H9 (cell line): ENCODE measurements at regions not wholly inside any gene's neighbourhood (a gene's known extent, or its start where the extent isn't known, plus 50 kb on each side); places are given as distances from the start of the nearest gene placed in this dataset.

Source experiments
- DNase-seq: peaks from one replicate; pipeline ENCODE4 v3.0.0-alpha.2; 2017
- H2AFZ ChIP-seq: one replicate; pipeline ENCODE4 v1.6.1; 2013; ENCODE audit warnings: mild to moderate bottlenecking, low read length, control low read depth, moderate library complexity
- H2AK5ac ChIP-seq: 2 replicates; pipeline ENCODE4 v1.6.1; 2013; ENCODE audit warnings: low read length, control low read depth, mixed read lengths; ENCODE audit not compliant: insufficient read length
- H2BK120ac ChIP-seq: one replicate; pipeline ENCODE4 v1.6.1; 2013; ENCODE audit warnings: low read depth, mild to moderate bottlenecking, low read length, control low read depth, inconsistent platforms; ENCODE audit not compliant: poor library complexity, severe bottlenecking
- H2BK12ac ChIP-seq: 2 replicates; pipeline ENCODE4 v1.6.1; 2013; ENCODE audit warnings: low read length, control low read depth, mixed read lengths, low read depth; ENCODE audit not compliant: insufficient read length
- H2BK15ac ChIP-seq: 2 replicates; pipeline ENCODE4 v1.6.1; 2013; ENCODE audit warnings: low read depth, low read length, control low read depth
- H2BK20ac ChIP-seq: one replicate; pipeline ENCODE4 v1.6.1; 2013; ENCODE audit warnings: low read depth, mild to moderate bottlenecking, low read length, control low read depth, inconsistent platforms; ENCODE audit not compliant: poor library complexity, severe bottlenecking
- H2BK5ac ChIP-seq: 2 replicates; pipeline ENCODE4 v1.6.1; 2013; ENCODE audit warnings: low read length, control low read depth, mixed read lengths; ENCODE audit not compliant: insufficient read length
- H3K14ac ChIP-seq: 2 replicates; pipeline ENCODE4 v1.6.1; 2013; ENCODE audit warnings: low read length, control low read depth; ENCODE audit not compliant: insufficient read depth
- H3K18ac ChIP-seq: 2 replicates; pipeline ENCODE4 v1.6.1; 2013; ENCODE audit warnings: low read depth, mild to moderate bottlenecking, mixed read lengths, low read length, control low read depth; ENCODE audit not compliant: insufficient read length
- H3K23ac ChIP-seq: 2 replicates; pipeline ENCODE4 v1.6.1; 2013; ENCODE audit warnings: low read length, control low read depth, mixed read lengths, low read depth; ENCODE audit not compliant: insufficient read length
- H3K23me2 ChIP-seq: 2 replicates; pipeline ENCODE4 v1.6.1; 2013; ENCODE audit warnings: low read depth, mild to moderate bottlenecking, mixed read lengths, low read length, control low read depth; ENCODE audit not compliant: insufficient read length, poor library complexity, severe bottlenecking
- H3K27ac ChIP-seq: 2 replicates; pipeline ENCODE4 v1.5.1; 2013; ENCODE audit warnings: low read length, control low read depth, mixed read lengths, low read depth; ENCODE audit not compliant: insufficient read length
- H3K27me3 ChIP-seq: 2 replicates; pipeline ENCODE4 v1.6.1; 2013; ENCODE audit warnings: low read length, control low read depth, inconsistent platforms; ENCODE audit not compliant: insufficient read depth
- H3K4ac ChIP-seq: 2 replicates; pipeline ENCODE4 v1.6.1; 2013; ENCODE audit warnings: low read depth, mild to moderate bottlenecking, control low read depth, inconsistent platforms, low read length, moderate library complexity
- H3K4me1 ChIP-seq: 2 replicates; pipeline ENCODE4 v1.6.1; 2013; ENCODE audit warnings: low read length, control low read depth, inconsistent platforms; ENCODE audit not compliant: insufficient read depth
- H3K4me2 ChIP-seq: 2 replicates; pipeline ENCODE4 v1.6.1; 2013; ENCODE audit warnings: low read length, control low read depth, mixed read lengths; ENCODE audit not compliant: insufficient read length, insufficient read depth
- H3K56ac ChIP-seq: 2 replicates; pipeline ENCODE4 v1.6.1; 2013; ENCODE audit warnings: low read depth, mild to moderate bottlenecking, mixed read lengths, low read length, control low read depth; ENCODE audit not compliant: insufficient read length
- H3K79me1 ChIP-seq: 2 replicates; pipeline ENCODE4 v1.6.1; 2013; ENCODE audit warnings: low read depth, mild to moderate bottlenecking, moderate library complexity, low read length, control low read depth, inconsistent platforms; ENCODE audit not compliant: insufficient read depth, poor library complexity, severe bottlenecking
- H3K79me2 ChIP-seq: 2 replicates; pipeline ENCODE4 v1.6.1; 2013; ENCODE audit warnings: low read length, control low read depth, inconsistent platforms; ENCODE audit not compliant: insufficient read depth
- H3K9ac ChIP-seq: 2 replicates; pipeline ENCODE4 v1.6.1; 2013; ENCODE audit warnings: low read length, control low read depth, mixed read lengths; ENCODE audit not compliant: insufficient read length; ENCODE audit errors: extremely low read depth
- H3K9me3 ChIP-seq: one replicate; pipeline ENCODE4 v1.6.1; 2013; ENCODE audit warnings: low read depth, low read length, inconsistent platforms; ENCODE audit not compliant: control insufficient read depth
- H3T11ph ChIP-seq: one replicate; pipeline ENCODE4 v1.6.1; 2013; ENCODE audit warnings: mild to moderate bottlenecking, low read length, control low read depth, inconsistent platforms
- H4K20me1 ChIP-seq: one replicate; pipeline ENCODE4 v1.6.1; 2013; ENCODE audit not compliant: control insufficient read depth, insufficient read length, insufficient read depth
- H4K5ac ChIP-seq: 2 replicates; pipeline ENCODE4 v1.6.1; 2013; ENCODE audit warnings: low read depth, mild to moderate bottlenecking, mixed read lengths, low read length, control low read depth; ENCODE audit not compliant: insufficient read length
- H4K8ac ChIP-seq: replicated peaks from 2 replicates; pipeline ENCODE4 v1.6.1; 2013; ENCODE audit warnings: low read length, control low read depth, mixed read lengths, low read depth; ENCODE audit not compliant: insufficient read length
- H4K91ac ChIP-seq: 2 replicates; pipeline ENCODE4 v1.6.1; 2013; ENCODE audit warnings: low read depth, mild to moderate bottlenecking, moderate library complexity, mixed read lengths, low read length, control low read depth; ENCODE audit not compliant: insufficient read length
- H3K27ac Mint-ChIP-seq, 3 experiments: 2 replicates in 2 of 3; 3 replicates in 1 of 3; pipeline ENCODE4 v1.8.0; 2020 to 2021; ENCODE audit warnings: mixed read lengths in 3 of 3, mild to moderate bottlenecking in 1 of 3, moderate library complexity in 1 of 3
- H3K27me3 Mint-ChIP-seq: 2 replicates; pipeline ENCODE4 v1.8.0; 2021; ENCODE audit warnings: low read depth, mild to moderate bottlenecking, moderate library complexity, mixed read lengths
- H3K36me3 Mint-ChIP-seq, 3 experiments: 2 replicates in 2 of 3; 3 replicates in 1 of 3; pipeline ENCODE4 v1.8.0; 2020 to 2021; ENCODE audit warnings: low read depth in 3 of 3, mixed read lengths in 3 of 3; ENCODE audit not compliant: insufficient read depth in 1 of 3
- H3K4me1 Mint-ChIP-seq, 2 experiments: 2 replicates each; pipeline ENCODE4 v1.8.0; 2020; ENCODE audit warnings: mixed read lengths in 2 of 2
- H3K4me3 Mint-ChIP-seq, 2 experiments: 2 replicates in 1 of 2; 3 replicates in 1 of 2; pipeline ENCODE4 v1.8.0; 2020 to 2021; ENCODE audit warnings: mild to moderate bottlenecking in 2 of 2, mixed read lengths in 2 of 2, moderate library complexity in 1 of 2
- H3K9me3 Mint-ChIP-seq, 2 experiments: 2 replicates in 1 of 2; 3 replicates in 1 of 2; pipeline ENCODE4 v1.8.0; 2020; ENCODE audit warnings: mild to moderate bottlenecking in 2 of 2, mixed read lengths in 2 of 2, moderate library complexity in 1 of 2
- CTCF ChIP-seq: fragments of 200-600 bp; sonication (generic); conservative IDR thresholded peaks from 3 replicates; pipeline ENCODE4 v1.8.0; 2021; ENCODE audit warnings: antibody characterized with exemption, mild to moderate bottlenecking
- WGBS: extraction: QIAGEN DNeasy Blood & Tissue Kit; methylation state at CpG from one replicate; pipeline ENCODE4 v1.1.7; 2013; ENCODE audit warnings: missing lambda C conversion rate, low lambda C conversion rate, mixed read lengths; ENCODE audit not compliant: insufficient read length; ENCODE audit errors: extremely low coverage; 5-methylcytosine and 5-hydroxymethylcytosine counted together

- H2BK12ac ChIP-seq: no peak overlapping the region
- no CpG with 5 or more reads among the region's 2 CpGs for WGBS
- no peak overlapping the region for H2BK5ac ChIP-seq
- Mint-ChIP-seq H3K9me3 (peaks cover 0 to 4% of the 10 kb centered on the region in 2 experiments; a peak in 3 of 5 replicates), H3K4me3 (no peak overlapping the region), H3K27me3 (no peaks in the 10 kb centered on the region), H3K36me3 (peaks cover 7 to 15% (median 10%) of the 10 kb centered on the region in 3 experiments; a peak in 6 of 7 replicates), H3K4me1 (peaks cover 18% of the 10 kb centered on the region in 2 experiments), H3K27ac (no peak overlapping the region)
- H2BK20ac ChIP-seq: no peak overlapping the region
- H3K23me2 ChIP-seq: no peaks in the 10 kb centered on the region
- H3K18ac ChIP-seq: no peak overlapping the region
- no peak overlapping the region for H4K8ac ChIP-seq
- H2BK120ac ChIP-seq: no peak overlapping the region
- no peaks in the 10 kb centered on the region for H4K20me1 ChIP-seq
- H3K14ac ChIP-seq: no peak overlapping the region
- H2AFZ ChIP-seq: no peak overlapping the region
- DNase-seq: no peak
- H3K79me1 ChIP-seq: no peaks in the 10 kb centered on the region
- no peak overlapping the region for H3K4ac ChIP-seq
- H4K91ac ChIP-seq: no peak overlapping the region
- H4K5ac ChIP-seq: no peak overlapping the region
- H3K4me1 ChIP-seq: no peaks in the 10 kb centered on the region; the same call in 1 of the 2 replicates
- H3K4me2 ChIP-seq: no peak overlapping the region
- H3K79me2 ChIP-seq: no peaks in the 10 kb centered on the region
- H3K27me3 ChIP-seq: no peaks in the 10 kb centered on the region
- no peak overlapping the region for H3K23ac ChIP-seq
- no peak overlapping the region for H3K9ac ChIP-seq
- H3K27ac ChIP-seq: no peak overlapping the region
- H3T11ph ChIP-seq: no peak overlapping the region
- no peak overlapping the region for H2BK15ac ChIP-seq
- TF ChIP-seq CTCF: no peak
- H2AK5ac ChIP-seq: no peak overlapping the region
- H3K9me3 ChIP-seq: no peaks in the 10 kb centered on the region
- H3K56ac ChIP-seq: no peak overlapping the region
Observed at GRCh38 chr16:72612256-72612655, 435.7 kb downstream of the ZFHX3 start.
